Tibial artery (tissue), 4 donors: ENCODE measurements at regions not wholly inside any gene's neighbourhood (a gene's known extent, or its start where the extent isn't known, plus 50 kb on each side); places are given as distances from the start of the nearest gene placed in this dataset.
"Not testable (repeated sequence)": the region's sequence is repeated elsewhere in the genome, so short reads cannot be mapped to it uniquely, and the experiment has no call there.

Experiments
- DNase-seq, 2 donors: peaks; one replicate each; pipeline ENCODE4 v3.0.0-alpha.2; 2019
- H3K27ac ChIP-seq, 2 donors: fragments of 200-600 bp; sonication (generic) in 1 of 2; 1 replicate in 1 of 2; 2 replicates in 1 of 2; pipeline ENCODE4 v1.5.1; 2018 to 2019; ENCODE audit warnings: mild to moderate bottlenecking in 1 of 2
- H3K27me3 ChIP-seq, 2 donors: fragments of 200-600 bp; sonication (generic) in 1 of 2; one replicate each; pipeline versions ENCODE4 v1.5.1 to v1.6.0; 2016 to 2019
- H3K36me3 ChIP-seq, 3 donors: fragments of 200-600 bp; sonication (generic) in 2 of 3; one replicate each; pipeline ENCODE4 v1.5.1; 2016 to 2019; ENCODE audit warnings: mild to moderate bottlenecking in 2 of 3
- H3K4me1 ChIP-seq, 4 donors: fragments of 200-600 bp; sonication (generic) in 2 of 4; 1 replicate in 3 of 4; 2 replicates in 1 of 4; pipeline ENCODE4 v1.5.1; 2016 to 2019
- H3K4me3 ChIP-seq, 2 donors: fragments of 200-600 bp; sonication (generic) in 1 of 2; 1 replicate in 1 of 2; 2 replicates in 1 of 2; pipeline ENCODE4 v1.5.1; 2018 to 2019; ENCODE audit warnings: mild to moderate bottlenecking in 2 of 2
- H3K9me3 ChIP-seq, 3 donors: fragments of 200-600 bp; sonication (generic) in 1 of 3; one replicate each; pipeline ENCODE4 v1.5.1; 2016 to 2019
- CTCF ChIP-seq, 2 experiments: fragments of 200-600 bp in 1 of 2; fragments of 450-650 bp in 1 of 2; IDR thresholded peaks; one replicate each; pipeline ENCODE4 v1.5.1; 2017 to 2019; ENCODE audit warnings: antibody characterized with exemption in 2 of 2, mild to moderate bottlenecking in 1 of 2, moderate library complexity in 1 of 2
- intact Hi-C: fragments of 100-400 bp; cut with DNase I; formaldehyde crosslinking; loops from one replicate; pipeline ENCODE4 v1.15.0; 2023; ENCODE audit warnings: low total_unique reads

- DNase-seq = no peak
- H3K4me1 ChIP-seq = peaks cover 0 to 10% (median 0%) of the 10 kb centered on the region in 4 donors
- H3K27ac ChIP-seq = no peak overlapping the region
- no peak for TF ChIP-seq CTCF (IDR thresholded peaks at IDR 0.05)
- intact Hi-C loops = no loop called here
- H3K27me3 ChIP-seq = no peaks in the 10 kb centered on the region
- no peaks in the 10 kb centered on the region for H3K9me3 ChIP-seq
- H3K4me3 ChIP-seq = no peak overlapping the region
- H3K36me3 ChIP-seq = no peaks in the 10 kb centered on the region
Measured at GRCh38 chr12:89156340-89156739, 196.0 kb downstream of the DUSP6 start.

- no peaks in the 10 kb centered on the region for H3K27me3 ChIP-seq
- peaks cover 0 to 1% (median 0%) of the 10 kb centered on the region in 3 donors for H3K9me3 ChIP-seq
- intact Hi-C loops = no loop called here
- no peak for TF ChIP-seq CTCF (IDR thresholded peaks at IDR 0.05)
- H3K4me1 ChIP-seq = peaks cover 0 to 8% (median 0%) of the 10 kb centered on the region in 4 donors
- no peak overlapping the region for H3K4me3 ChIP-seq
- no peak for DNase-seq
- H3K36me3 ChIP-seq = no peaks in the 10 kb centered on the region
- no peak overlapping the region for H3K27ac ChIP-seq
Measured at GRCh38 chr12:89155826-89156225, 196.5 kb downstream of the DUSP6 start.

GRCh38 chr12:89154743-89155499, 197.4 kb downstream of the DUSP6 start:
- no peaks in the 10 kb centered on the region for H3K36me3 ChIP-seq
- intact Hi-C loops = no loop called here
- peaks cover 0 to 3% (median 0%) of the 10 kb centered on the region in 3 donors for H3K9me3 ChIP-seq
- no peak overlapping the region for H3K27ac ChIP-seq
- DNase-seq = no peak
- no peak for TF ChIP-seq CTCF (IDR thresholded peaks at IDR 0.05)
- no peaks in the 10 kb centered on the region for H3K4me1 ChIP-seq
- H3K4me3 ChIP-seq = no peak overlapping the region
- no peaks in the 10 kb centered on the region for H3K27me3 ChIP-seq

GRCh38 chr12:89153341-89153740, 199.0 kb downstream of the DUSP6 start:
- intact Hi-C loops = no loop called here
- H3K27ac ChIP-seq = no peak overlapping the region
- no peaks in the 10 kb centered on the region for H3K36me3 ChIP-seq
- H3K9me3 ChIP-seq = peaks cover 0 to 3% (median 0%) of the 10 kb centered on the region in 3 donors
- H3K4me1 ChIP-seq = no peaks in the 10 kb centered on the region
- TF ChIP-seq CTCF (IDR thresholded peaks at IDR 0.05) = no peak
- no peak for DNase-seq
- H3K4me3 ChIP-seq = no peak overlapping the region
- no peaks in the 10 kb centered on the region for H3K27me3 ChIP-seq

- intact Hi-C loops = no loop called here
- H3K4me3 ChIP-seq = no peak overlapping the region
- H3K9me3 ChIP-seq = peaks cover 0 to 3% (median 0%) of the 10 kb centered on the region in 3 donors
- H3K4me1 ChIP-seq = no peaks in the 10 kb centered on the region
- DNase-seq = no peak
- H3K27ac ChIP-seq = no peak overlapping the region
- H3K27me3 ChIP-seq = no peaks in the 10 kb centered on the region
- TF ChIP-seq CTCF (IDR thresholded peaks at IDR 0.05) = no peak
- no peaks in the 10 kb centered on the region for H3K36me3 ChIP-seq
Measured at GRCh38 chr12:89151536-89151935, 200.8 kb downstream of the DUSP6 start.

- DNase-seq, H3K4me1 ChIP-seq, H3K9me3 ChIP-seq, H3K4me3 ChIP-seq, H3K27me3 ChIP-seq, H3K36me3 ChIP-seq, H3K27ac ChIP-seq, intact Hi-C loops: not testable (repeated sequence)
Measured at GRCh38 chr12:89150789-89151188, 201.5 kb downstream of the DUSP6 start.
